GM21619 (cell line): ENCODE measurements at regions not wholly inside any gene's neighbourhood (a gene's known extent, or its start where the extent isn't known, plus 50 kb on each side); places are given as distances from the start of the nearest gene placed in this dataset.
"Not testable (repeated sequence)": the region's sequence is repeated elsewhere in the genome, so short reads cannot be mapped to it uniquely, and the experiment has no call there.

Experiments used
- ATAC-seq: cut with Tn5 transposase; IDR thresholded peaks from one replicate; pipeline ENCODE4 v1.9.1; 2021; ENCODE audit not compliant: unreplicated experiment

DNA sequence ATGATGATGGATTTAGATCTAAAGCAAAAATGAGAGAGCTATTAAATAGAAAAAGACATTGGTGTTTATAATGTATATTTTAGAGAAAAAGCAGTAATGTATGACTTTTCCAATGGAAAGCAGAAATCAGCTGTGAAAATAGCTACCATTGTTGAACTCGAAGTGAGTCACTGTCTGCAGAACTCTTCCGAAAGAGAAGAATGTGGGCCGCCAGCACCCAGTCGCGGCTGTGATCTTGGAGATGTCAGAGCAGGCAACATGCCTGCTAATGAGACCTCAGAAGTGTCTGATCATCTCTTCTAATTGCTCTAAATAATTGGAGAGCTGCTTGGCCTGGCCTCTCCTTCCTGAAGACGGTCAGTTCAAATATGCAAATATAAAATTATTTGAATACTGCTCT, 333.6 kb upstream of the RUNX1 start:
- no peak for ATAC-seq

- no peak for ATAC-seq
Observed at GRCh38 chr21:35381743-35382310, 332.7 kb upstream of the RUNX1 start.

DNA sequence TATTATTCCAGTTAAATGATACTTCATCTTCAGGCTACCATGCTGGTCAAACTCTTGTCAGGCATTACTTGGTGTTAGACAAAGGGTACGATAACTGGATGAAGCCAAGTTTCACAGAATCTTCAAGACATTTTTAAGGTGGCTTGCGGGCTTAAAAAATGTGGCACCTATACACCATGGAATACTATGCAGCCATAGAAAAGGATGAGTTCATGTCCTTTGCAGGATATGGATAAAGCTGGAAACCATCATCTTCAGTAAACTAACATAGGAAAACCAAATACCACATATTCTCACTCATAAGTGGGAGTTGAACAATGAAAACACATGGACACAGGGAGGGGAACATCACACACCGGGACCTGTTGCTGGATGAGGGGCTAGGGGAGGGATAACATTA, 331.2 kb upstream of the RUNX1 start:
- ATAC-seq: not testable (repeated sequence)

GRCh38 chr21:35378881-35379280, 329.8 kb upstream of the RUNX1 start:
- no peak for ATAC-seq

DNA sequence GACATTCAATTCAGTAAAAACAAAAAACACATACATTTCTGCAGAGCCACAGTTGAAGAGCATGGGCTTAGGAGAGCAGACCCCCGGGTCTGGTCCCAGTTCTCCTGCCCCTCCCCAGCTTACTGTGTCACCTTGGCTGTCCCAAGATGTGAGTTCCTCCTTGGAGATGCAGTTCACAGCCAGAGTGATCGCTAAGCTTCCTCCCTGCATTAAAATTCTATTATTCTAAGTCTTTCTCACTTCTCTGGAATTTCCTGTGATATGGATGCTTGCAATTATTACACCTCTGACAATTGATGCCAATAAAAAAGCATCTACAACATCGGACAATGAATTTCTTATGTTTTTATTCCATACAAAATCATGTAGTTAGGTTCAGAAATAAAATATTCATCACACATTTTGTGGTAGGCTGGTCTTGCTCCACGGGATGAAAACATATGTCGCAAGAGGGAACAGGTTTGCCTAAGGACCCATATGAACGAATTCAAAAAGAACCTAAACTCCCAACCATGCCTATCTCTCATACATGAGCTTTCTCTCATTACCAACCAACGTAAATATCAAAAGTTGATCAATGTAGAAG, 328.5 kb upstream of the RUNX1 start:
- ATAC-seq: no peak

GRCh38 chr21:35376406-35377135, 327.5 kb upstream of the RUNX1 start:
- no peak for ATAC-seq

- no peak for ATAC-seq
Observed at GRCh38 chr21:35375115-35375514, 326.0 kb upstream of the RUNX1 start.

DNA sequence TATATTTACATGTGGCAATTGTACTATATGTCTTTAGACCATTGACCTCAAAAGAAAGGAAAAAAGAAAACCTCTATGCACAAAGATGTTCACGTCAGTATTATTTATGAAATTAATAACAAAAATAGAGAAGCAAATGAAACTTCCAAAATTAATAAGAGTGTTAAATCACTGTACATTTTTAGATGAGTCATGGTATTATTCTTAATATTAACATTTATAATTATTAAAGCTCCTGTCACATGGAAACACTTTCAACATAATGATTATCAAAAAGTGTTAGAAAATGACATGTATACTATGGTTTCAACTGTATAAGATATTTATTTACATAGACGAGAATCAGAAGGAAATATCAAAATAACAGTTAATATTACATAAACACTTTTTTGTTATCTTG, 324.9 kb upstream of the RUNX1 start:
- ATAC-seq: no peak

- no peak for ATAC-seq
Observed at GRCh38 chr21:35372201-35372600, 323.1 kb upstream of the RUNX1 start.

DNA sequence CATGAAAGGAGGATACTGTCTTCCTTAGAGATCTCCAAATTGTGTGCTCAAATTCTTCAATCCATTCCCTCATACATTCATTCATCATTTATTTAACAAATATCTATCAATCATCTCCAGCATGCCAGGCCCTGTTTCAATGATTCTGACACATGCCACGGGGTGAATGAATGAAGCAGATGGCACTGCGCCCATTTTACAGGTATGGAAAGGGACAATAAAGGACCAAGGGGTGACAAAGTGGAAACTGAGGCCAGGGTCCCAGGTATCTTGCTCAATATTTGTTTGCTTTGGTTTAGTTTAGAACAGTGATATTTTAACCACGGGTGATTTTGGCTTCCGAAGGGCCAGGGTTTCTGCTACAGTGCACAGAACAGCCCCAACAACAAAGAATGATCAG, 321.6 kb upstream of the RUNX1 start:
- ATAC-seq: no peak

DNA sequence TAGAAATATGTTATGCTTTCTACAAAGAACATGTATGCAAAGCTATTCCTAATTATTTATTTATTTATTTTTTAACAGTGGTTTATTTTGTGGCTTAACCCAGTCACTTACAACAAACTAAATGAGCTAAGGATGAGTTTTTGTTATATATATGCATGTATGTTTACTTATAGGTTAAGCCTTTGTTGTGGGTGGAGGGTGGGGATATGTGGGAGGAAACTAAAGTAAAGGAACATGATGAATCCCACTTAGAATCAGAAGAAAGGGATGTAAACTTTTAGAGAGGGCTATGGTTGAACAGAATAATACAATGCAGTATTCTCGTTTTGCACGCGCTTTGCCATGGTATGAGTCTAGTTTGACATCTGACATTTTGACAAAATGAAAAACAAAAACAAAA, 321.0 kb upstream of the RUNX1 start:
- ATAC-seq: no peak

- no peak for ATAC-seq
Observed at GRCh38 chr21:35368326-35368725, 319.2 kb upstream of the RUNX1 start.

DNA sequence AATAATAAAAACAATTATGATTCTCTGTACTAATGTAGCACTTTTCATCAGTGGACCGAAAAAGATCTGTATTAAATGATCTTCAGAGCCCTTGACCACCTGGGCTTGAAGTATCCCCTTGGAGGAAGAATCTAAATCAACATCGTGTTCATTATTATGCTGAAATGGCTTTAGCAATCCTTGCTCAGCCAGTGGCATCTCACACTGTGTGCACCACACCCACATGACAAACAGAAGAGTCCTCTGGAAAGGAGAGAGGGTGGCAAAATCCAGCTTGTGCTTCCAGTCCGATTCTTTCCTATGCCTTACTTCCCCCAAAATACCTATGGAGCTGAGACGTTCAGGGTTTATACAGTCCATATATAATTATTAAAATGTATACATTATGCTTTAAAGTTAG, 318.5 kb upstream of the RUNX1 start:
- ATAC-seq: no peak

- no peak for ATAC-seq
Observed at GRCh38 chr21:35366394-35367080, 317.4 kb upstream of the RUNX1 start.

- no peak for ATAC-seq
Observed at GRCh38 chr21:35363458-35363857, 314.4 kb upstream of the RUNX1 start.

DNA sequence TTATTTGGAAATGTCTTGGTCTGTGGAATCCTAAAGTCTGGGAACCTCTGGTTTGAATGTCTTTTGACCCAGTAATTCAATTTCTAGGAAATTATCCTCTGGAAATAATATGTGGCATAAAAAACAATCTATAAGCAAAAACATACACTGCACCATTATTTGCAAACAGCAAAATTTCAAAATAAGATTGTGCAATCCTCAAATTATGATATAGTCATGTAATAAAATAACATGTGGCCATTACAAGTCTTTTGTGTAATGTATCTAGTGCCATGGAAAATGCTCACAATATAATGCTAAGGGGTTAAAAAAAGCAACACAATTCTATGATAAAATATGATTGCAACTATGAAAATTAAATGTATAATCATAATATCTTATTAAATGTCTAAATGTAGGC, 312.9 kb upstream of the RUNX1 start:
- ATAC-seq: no peak

DNA sequence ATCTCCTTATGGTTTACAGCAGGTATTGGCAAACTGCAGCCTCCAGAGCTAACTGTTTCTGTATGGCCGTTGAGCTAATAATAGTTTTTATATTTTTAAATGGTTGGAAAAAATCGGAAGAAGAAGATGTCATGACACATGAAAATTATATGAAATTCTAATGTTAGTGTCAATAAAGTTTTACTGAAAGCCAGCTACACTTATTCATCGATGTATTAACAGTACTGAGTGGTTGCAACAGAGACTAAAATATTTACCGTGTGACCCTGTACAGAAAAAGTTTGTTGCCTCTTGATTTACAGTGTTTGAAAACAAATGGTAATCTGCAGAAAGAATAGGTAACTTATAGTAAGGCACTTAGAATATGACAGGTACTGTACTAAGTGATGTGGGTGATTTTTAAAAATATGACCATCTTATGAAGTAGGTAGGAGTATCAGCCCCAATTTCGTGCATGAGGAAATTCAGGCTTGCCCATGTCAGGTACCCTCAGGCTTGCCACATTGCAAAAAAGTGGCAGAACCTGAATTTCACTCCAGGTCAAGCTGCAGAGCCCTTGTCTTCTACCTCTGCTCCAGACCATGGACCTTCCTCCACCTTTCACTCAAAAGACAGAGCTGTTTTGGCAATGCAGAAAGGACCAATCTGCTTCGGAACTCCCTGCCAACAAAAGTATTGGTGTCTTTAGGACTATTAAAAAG, 311.9 kb upstream of the RUNX1 start:
- no peak for ATAC-seq

GRCh38 chr21:35359076-35359475, 310.0 kb upstream of the RUNX1 start:
- ATAC-seq: no peak

- ATAC-seq: no peak
Observed at GRCh38 chr21:35358008-35358407, 308.9 kb upstream of the RUNX1 start.

GRCh38 chr21:35357041-35357780, 308.1 kb upstream of the RUNX1 start:
- ATAC-seq: no peak

- ATAC-seq: no peak
Observed at GRCh38 chr21:35354078-35354477, 305.0 kb upstream of the RUNX1 start.
